Testis (tissue), 2 donors: ENCODE measurements at regions not wholly inside any gene's neighbourhood (a gene's known extent, or its start where the extent isn't known, plus 50 kb on each side); places are given as distances from the start of the nearest gene placed in this dataset.

ENCODE experiments used
- POLR2A ChIP-seq: fragments of 450-650 bp; IDR thresholded peaks from one replicate; pipeline ENCODE4 v1.6.1; 2017; ENCODE audit warnings: antibody characterized with exemption, mild to moderate bottlenecking, moderate library complexity
- TF ChIP-seq, protein P1 (sequence below), 3 experiments: fragments of 450-650 bp in 2 of 3; fragments of 200-600 bp in 1 of 3; sonication (generic) in 1 of 3; IDR thresholded peaks; one replicate each; pipeline ENCODE4 v1.5.1; 2016 to 2019; ENCODE audit warnings: antibody characterized with exemption in 3 of 3, mild to moderate bottlenecking in 2 of 3, moderate library complexity in 1 of 3

DNA sequence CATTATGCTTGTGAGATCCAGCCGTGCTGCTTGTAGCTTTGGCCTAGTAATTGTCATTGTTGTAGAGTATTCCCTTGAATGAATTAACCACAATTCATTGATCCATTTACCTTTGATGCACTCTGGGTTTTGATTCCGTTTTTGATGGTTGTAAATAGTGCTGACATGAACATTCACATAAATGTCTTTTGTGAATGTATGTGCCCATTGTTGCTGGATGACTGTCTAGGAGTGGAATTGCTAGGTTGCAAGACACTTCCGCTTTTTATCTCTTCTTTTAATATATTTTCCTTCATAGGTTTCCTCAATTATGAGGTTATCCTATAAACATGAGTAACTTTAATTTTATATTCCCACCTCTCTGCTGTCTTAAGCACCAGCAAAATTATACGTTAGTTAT, 104.8 kb upstream of the CCDC68 start:
- TF ChIP-seq, protein P1, sequence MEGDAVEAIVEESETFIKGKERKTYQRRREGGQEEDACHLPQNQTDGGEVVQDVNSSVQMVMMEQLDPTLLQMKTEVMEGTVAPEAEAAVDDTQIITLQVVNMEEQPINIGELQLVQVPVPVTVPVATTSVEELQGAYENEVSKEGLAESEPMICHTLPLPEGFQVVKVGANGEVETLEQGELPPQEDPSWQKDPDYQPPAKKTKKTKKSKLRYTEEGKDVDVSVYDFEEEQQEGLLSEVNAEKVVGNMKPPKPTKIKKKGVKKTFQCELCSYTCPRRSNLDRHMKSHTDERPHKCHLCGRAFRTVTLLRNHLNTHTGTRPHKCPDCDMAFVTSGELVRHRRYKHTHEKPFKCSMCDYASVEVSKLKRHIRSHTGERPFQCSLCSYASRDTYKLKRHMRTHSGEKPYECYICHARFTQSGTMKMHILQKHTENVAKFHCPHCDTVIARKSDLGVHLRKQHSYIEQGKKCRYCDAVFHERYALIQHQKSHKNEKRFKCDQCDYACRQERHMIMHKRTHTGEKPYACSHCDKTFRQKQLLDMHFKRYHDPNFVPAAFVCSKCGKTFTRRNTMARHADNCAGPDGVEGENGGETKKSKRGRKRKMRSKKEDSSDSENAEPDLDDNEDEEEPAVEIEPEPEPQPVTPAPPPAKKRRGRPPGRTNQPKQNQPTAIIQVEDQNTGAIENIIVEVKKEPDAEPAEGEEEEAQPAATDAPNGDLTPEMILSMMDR (IDR thresholded peaks at IDR 0.05), result no peak
- no peak for TF ChIP-seq POLR2A
